Fibroblast of lung (primary cell): ENCODE measurements at regions not wholly inside any gene's neighbourhood (a gene's known extent, or its start where the extent isn't known, plus 50 kb on each side); places are given as distances from the start of the nearest gene placed in this dataset.

Experiments
- EZH2 ChIP-seq: IDR thresholded peaks from 2 replicates; pipeline ENCODE4 v1.5.1; 2012; ENCODE audit warnings: low read length, control low read depth, mild to moderate bottlenecking; ENCODE audit errors: missing control alignments
- TF ChIP-seq, protein P1 (sequence below), 2 donors: IDR thresholded peaks in 1 of 2; conservative IDR thresholded peaks in 1 of 2; 1 replicate in 1 of 2; 2 replicates in 1 of 2; pipeline ENCODE4 v1.5.1; 2011 to 2012; ENCODE audit warnings: low read length in 2 of 2, control low read depth in 1 of 2, inconsistent platforms in 1 of 2, low read depth in 1 of 2, mild to moderate bottlenecking in 1 of 2

DNA sequence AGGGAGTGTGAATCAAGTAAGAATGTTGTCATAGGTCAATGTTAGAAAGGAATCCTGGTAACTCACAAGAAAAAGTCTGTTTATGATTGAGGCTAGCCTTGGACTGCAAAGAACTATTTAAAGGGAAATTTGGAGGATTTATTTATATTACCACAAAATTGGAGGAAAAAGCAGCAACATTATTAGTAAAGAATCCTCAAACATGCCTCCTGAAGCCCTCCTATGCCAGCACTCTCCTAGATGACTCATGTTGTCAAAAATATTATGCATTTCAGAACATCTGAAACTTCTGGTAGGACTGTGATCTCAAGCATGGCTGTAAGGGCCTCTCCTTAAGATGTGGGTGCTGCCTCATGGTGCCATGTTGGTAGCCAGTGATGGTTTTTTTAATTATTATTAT is 628.5 kb downstream of the CHSY3 start:
- TF ChIP-seq, protein P1, sequence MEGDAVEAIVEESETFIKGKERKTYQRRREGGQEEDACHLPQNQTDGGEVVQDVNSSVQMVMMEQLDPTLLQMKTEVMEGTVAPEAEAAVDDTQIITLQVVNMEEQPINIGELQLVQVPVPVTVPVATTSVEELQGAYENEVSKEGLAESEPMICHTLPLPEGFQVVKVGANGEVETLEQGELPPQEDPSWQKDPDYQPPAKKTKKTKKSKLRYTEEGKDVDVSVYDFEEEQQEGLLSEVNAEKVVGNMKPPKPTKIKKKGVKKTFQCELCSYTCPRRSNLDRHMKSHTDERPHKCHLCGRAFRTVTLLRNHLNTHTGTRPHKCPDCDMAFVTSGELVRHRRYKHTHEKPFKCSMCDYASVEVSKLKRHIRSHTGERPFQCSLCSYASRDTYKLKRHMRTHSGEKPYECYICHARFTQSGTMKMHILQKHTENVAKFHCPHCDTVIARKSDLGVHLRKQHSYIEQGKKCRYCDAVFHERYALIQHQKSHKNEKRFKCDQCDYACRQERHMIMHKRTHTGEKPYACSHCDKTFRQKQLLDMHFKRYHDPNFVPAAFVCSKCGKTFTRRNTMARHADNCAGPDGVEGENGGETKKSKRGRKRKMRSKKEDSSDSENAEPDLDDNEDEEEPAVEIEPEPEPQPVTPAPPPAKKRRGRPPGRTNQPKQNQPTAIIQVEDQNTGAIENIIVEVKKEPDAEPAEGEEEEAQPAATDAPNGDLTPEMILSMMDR (conservative IDR thresholded peaks at IDR 0.05 in 1 of 2, IDR thresholded peaks at IDR 0.05 in 1 of 2; ENCODE audit: low read depth in 1 of 2, low read length in 2 of 2) = no peak
- TF ChIP-seq EZH2 = no peak
